Left hindlimb (tissue), 1 donor: ENCODE measurements at regions not wholly inside any gene's neighbourhood (a gene's known extent, or its start where the extent isn't known, plus 50 kb on each side); places are given as distances from the start of the nearest gene placed in this dataset.

ENCODE experiments used
- DNase-seq: peaks from one replicate; pipeline ENCODE4 v3.0.0-alpha.2; 2018

DNA sequence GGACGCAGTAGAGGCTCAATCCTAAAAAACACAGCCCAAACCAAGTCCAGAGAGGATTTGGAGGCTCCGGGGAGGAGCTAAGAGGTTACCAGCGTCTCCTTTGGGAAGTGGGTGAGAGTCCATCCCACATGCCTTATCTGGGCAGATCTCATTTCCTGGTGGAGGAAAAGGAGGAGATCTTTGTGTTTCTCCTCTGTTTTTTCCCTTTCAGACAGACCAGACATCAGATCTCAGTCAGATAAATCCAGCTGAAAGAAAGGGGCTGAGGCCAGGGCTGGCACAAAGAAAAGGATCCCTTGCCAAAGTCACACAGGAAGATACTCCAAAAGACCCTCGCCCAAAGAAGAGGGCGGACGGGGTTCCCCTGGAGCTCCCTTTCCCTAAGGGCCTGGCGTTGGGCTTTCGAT, 58.3 kb upstream of the COMTD1 start:
- no peak for DNase-seq

DNA sequence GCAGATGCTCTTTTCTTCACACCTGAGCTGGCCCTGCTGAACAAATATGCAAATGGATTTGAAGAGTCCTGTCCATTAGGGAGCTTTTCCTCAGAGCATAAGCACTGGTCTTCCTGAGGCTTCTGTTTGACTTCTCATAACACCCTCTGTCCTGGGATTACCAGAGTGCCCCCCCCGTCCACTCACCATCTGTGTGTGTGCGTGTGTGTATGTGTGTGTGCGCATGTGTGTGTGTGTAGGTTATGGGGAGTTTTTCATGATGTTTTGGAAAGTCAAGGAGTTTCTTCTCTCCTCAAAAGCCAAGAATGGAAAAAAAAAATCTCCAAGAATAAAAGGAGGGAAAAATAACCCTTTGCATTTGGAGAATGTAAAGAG, 57.7 kb upstream of the COMTD1 start:
- DNase-seq: no peak

DNA sequence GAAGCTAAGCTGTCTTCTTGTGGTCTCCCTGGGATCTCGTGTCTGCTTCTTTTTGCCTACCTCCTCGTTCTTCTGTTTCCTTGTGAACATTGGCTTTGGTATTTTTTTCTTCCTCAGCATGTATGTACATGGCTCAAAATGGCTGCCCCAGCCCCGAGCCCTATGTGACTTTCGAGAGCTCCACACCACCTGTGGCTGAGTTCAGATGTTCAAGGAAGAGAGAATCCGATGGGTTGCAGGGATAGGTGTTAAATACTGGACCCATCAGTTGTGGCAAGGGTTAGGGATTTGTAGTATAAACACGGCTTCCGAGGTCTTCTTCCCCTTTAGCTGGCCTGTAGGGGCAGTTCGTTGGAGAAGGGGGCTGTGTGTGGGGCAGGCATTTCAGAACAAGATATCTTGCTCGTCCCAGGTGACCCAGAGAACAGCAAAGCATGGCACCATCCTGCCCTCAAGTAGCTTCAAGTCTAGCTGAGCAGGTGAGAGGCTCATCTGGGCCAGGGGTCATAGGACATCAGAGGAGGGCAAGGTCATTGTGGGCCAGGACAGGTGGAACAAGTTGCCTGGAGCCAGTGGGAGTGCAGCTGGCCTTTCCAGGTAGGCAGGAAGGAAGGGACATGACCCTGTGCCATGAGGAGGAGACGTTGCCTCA, 57.2 kb upstream of the COMTD1 start:
- no peak for DNase-seq

DNA sequence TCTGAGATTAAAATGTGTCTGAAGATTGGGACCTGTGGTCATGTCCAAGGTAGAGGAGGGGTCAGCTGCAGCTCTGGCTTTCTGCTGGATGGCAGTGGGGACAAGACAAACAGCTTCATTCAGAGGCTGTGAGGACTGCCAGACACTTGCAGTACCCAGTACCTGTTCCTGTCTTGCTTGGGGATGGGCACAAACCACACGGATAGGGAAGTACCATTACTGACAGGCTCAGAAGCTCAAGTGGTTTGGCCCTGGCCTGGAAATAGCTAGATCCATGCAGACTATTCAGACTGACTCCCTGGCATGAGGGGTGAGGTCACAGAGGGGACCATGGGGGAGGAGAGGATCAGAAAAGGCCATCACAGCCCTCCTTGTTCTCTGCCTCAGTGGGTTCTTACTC, 56.0 kb upstream of the COMTD1 start:
- no peak for DNase-seq

DNA sequence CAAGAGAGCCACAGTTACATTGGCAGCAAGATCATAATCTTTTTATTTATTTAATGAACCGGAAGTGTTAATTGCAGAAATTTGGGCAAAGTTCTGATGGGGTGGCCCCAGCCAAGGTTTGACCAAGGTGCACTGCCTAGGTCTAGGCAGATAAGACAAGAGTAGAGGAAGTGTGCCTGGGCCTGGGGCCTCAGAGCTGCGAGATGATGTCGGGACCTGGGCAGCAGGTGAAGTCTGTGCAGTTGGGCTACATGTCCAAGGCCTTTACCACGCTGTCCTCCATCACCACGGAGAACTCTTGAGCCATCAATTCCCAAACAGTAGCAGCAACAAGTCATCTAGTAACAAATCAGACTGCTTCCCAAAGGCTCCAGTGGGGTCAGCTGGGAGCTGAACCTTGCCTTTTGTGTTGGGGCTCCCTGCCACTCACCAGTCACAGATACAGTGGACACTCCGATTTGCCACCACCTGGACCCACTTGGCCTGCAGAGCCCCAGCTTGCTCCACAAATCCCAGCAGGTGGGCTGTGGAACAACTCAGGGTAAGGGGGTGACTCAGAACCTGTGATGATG, 52.5 kb upstream of the COMTD1 start:
- no peak for DNase-seq

DNA sequence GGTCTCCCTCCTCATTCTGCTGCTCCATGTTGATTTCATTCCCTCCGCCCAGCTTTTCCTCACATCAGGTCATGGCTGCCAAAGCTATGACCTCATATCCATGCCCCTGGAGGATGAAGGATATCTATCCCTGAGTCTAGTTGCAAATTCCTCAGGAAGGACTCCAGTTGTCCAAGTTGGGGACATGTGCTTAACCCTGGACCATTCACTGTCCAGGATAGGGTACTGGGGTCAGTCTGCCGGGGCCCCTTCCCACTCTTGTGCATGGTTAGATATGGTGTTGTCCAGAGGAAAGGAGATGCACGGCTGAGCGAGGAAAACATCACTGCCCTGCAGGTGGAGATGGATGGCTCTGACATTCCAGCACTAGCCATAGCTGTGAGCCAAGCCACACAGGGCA, 51.9 kb upstream of the COMTD1 start:
- no peak for DNase-seq

DNA sequence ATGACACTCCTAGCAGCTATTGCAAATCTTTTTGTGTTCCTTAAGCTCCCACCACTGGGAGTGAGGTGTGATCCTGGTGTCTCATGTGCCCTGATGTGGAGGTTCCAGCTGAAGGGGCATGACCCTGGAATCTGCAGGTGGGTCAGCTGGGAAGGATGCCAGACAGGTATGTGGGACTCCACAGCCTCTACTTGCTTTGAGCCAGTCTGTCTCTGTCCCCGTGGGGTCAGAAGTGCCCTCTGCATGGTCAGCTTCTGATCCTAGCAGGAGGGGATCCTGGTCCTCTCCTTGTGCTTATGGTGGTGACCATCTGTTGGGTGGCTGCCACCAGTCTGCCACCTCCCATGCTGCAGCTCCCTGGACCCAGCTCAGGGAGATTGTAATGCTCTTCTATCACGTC, 51.1 kb upstream of the COMTD1 start:
- no peak for DNase-seq
